ENCODE measurements at regions not wholly inside any gene's neighbourhood (a gene's known extent, or its start where the extent isn't known, plus 50 kb on each side); places are given as distances from the start of the nearest gene placed in this dataset.

- TF ChIP-seq, protein P1, sequence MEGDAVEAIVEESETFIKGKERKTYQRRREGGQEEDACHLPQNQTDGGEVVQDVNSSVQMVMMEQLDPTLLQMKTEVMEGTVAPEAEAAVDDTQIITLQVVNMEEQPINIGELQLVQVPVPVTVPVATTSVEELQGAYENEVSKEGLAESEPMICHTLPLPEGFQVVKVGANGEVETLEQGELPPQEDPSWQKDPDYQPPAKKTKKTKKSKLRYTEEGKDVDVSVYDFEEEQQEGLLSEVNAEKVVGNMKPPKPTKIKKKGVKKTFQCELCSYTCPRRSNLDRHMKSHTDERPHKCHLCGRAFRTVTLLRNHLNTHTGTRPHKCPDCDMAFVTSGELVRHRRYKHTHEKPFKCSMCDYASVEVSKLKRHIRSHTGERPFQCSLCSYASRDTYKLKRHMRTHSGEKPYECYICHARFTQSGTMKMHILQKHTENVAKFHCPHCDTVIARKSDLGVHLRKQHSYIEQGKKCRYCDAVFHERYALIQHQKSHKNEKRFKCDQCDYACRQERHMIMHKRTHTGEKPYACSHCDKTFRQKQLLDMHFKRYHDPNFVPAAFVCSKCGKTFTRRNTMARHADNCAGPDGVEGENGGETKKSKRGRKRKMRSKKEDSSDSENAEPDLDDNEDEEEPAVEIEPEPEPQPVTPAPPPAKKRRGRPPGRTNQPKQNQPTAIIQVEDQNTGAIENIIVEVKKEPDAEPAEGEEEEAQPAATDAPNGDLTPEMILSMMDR (IDR thresholded peaks at IDR 0.05; ENCODE audit: borderline replicate concordance, insufficient read depth, low read depth, low read length), result no peak
- H3K4me3 ChIP-seq (ENCODE audit: low read depth, low read length), result no peak overlapping the region
These were observed 368.2 kb upstream of the CADM1 start for GRCh38 chr11:115872416-115872815.

- TF ChIP-seq, protein P1 (IDR thresholded peaks at IDR 0.05; ENCODE audit: borderline replicate concordance, insufficient read depth, low read depth, low read length), result no peak
- H3K4me3 ChIP-seq (ENCODE audit: low read depth, low read length), result no peak overlapping the region
These were observed 367.0 kb upstream of the CADM1 start for GRCh38 chr11:115871161-115871760.

DNA sequence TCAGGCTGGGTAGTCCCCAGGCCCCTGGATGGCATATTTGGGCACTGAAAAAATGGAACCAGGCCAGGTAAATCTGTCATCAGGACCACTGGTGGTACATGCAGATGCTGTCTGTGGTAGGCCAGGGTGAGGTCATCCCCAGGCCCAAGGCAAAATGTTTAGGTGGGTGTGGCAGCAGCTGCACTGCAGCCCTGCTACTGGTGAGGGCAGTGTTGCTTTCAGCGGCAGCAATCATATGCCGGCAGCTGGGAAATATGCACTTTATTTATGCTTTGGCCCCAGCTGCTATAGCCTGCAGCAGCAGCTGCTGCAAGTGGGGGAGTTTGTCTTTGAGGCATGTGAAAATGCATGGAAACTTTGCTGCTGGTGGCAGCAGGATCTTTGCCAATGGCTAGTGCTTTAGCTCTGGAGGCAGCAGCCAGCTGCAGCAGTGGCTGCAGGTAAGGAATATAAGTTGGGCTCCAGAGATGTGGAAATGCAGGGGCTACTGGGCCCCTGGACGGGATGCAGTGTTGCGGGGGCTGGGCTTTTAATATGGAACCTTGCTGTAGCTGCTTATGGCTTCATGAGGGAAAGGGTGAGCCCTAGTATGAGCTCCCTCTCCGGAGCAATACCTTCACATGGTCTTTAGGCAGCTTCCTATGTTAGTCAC is 365.7 kb upstream of the CADM1 start:
- TF ChIP-seq, protein P1 (IDR thresholded peaks at IDR 0.05; ENCODE audit: borderline replicate concordance, insufficient read depth, low read depth, low read length), result peak; percentile 88
- no peak overlapping the region for H3K4me3 ChIP-seq (ENCODE audit: low read depth, low read length)

GRCh38 chr11:115869131-115869530 is 364.9 kb upstream of the CADM1 start:
- H3K4me3 ChIP-seq (ENCODE audit: low read depth, low read length), result no peak overlapping the region
- TF ChIP-seq, protein P1 (IDR thresholded peaks at IDR 0.05; ENCODE audit: borderline replicate concordance, insufficient read depth, low read depth, low read length), result no peak

GRCh38 chr11:115860246-115860645 is 356.0 kb upstream of the CADM1 start:
- TF ChIP-seq, protein P1 (IDR thresholded peaks at IDR 0.05; ENCODE audit: borderline replicate concordance, insufficient read depth, low read depth, low read length), result no peak

GRCh38 chr11:115848611-115849010 is 344.4 kb upstream of the CADM1 start:
- no peak overlapping the region for H3K4me3 ChIP-seq (ENCODE audit: low read depth, low read length)
- TF ChIP-seq, protein P1 (IDR thresholded peaks at IDR 0.05; ENCODE audit: borderline replicate concordance, insufficient read depth, low read depth, low read length), result no peak

More at GRCh38 chr11:115860246-115860645, 356.0 kb upstream of the CADM1 start:
- H3K4me3 ChIP-seq (ENCODE audit: low read depth, low read length), result no peak overlapping the region

DNA sequence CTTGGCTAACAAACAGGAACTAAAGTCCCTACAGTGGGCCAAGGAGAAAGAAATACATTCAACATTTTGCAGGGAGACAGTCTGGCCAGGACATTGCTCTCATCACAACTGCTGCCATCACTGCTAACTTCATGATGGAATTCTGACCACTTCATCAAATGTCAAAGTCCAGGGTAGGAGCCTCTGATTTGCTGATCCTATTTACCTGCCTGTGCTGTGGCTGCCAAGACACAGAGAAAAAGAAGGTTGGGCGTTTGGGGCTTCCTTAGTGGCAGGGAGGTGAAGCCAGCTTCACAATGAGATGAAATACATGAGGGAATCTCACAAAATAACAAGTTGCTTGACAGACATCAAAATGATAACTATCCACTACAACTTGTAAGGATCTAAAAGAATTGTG is 343.9 kb upstream of the CADM1 start:
- TF ChIP-seq, protein P1 (IDR thresholded peaks at IDR 0.05; ENCODE audit: borderline replicate concordance, insufficient read depth, low read depth, low read length), result no peak
- no peak overlapping the region for H3K4me3 ChIP-seq (ENCODE audit: low read depth, low read length)

Data from GM12875 (cell line).